ENCODE measurements at regions not wholly inside any gene's neighbourhood (a gene's known extent, or its start where the extent isn't known, plus 50 kb on each side); places are given as distances from the start of the nearest gene placed in this dataset.

- intact Hi-C loops (cut with DNase I): no loop called here
- no peak for DNase-seq (ENCODE audit: low spot score)
These were observed 640.7 kb upstream of the AGA start for GRCh38 chr4:178082906-178083305.

- intact Hi-C loops (cut with DNase I): no loop called here
- DNase-seq (ENCODE audit: low spot score): no peak
These were observed 641.7 kb upstream of the AGA start for GRCh38 chr4:178083968-178084367.

- intact Hi-C loops (cut with DNase I): no loop called here
- DNase-seq (ENCODE audit: low spot score): no peak
These were observed 644.1 kb upstream of the AGA start for GRCh38 chr4:178086320-178086719.

GRCh38 chr4:178090640-178091411 is 648.6 kb upstream of the AGA start:
- intact Hi-C loops (cut with DNase I): no loop called here
- peak; percentile 73 for DNase-seq (ENCODE audit: low spot score)

- DNase-seq (ENCODE audit: low spot score): no peak
- intact Hi-C loops (cut with DNase I): no loop called here
These were observed 659.9 kb upstream of the AGA start for GRCh38 chr4:178102139-178102538.

- intact Hi-C loops (cut with DNase I): no loop called here
- no peak for DNase-seq (ENCODE audit: low spot score)
These were observed 663.0 kb upstream of the AGA start for GRCh38 chr4:178105242-178105641.

- intact Hi-C loops (cut with DNase I): no loop called here
- DNase-seq (ENCODE audit: low spot score): peak; percentile 64
These were observed 694.6 kb upstream of the AGA start for GRCh38 chr4:178136736-178137345.

GRCh38 chr4:178137732-178138471 is 695.7 kb upstream of the AGA start:
- intact Hi-C loops (cut with DNase I): no loop called here
- no peak for DNase-seq (ENCODE audit: low spot score)

GRCh38 chr4:178138491-178138890 is 696.3 kb upstream of the AGA start:
- no peak for DNase-seq (ENCODE audit: low spot score)
- intact Hi-C loops (cut with DNase I): no loop called here

- intact Hi-C loops (cut with DNase I): no loop called here
- no peak for DNase-seq (ENCODE audit: low spot score)
These were observed 698.2 kb upstream of the AGA start for GRCh38 chr4:178140326-178140915.

- intact Hi-C loops (cut with DNase I): no loop called here
- DNase-seq (ENCODE audit: low spot score): no peak
These were observed 700.5 kb upstream of the AGA start for GRCh38 chr4:178142724-178143123.

GRCh38 chr4:178148106-178148505 is 705.9 kb upstream of the AGA start:
- intact Hi-C loops (cut with DNase I): no loop called here

GRCh38 chr4:178165251-178165950 is 723.2 kb upstream of the AGA start:
- intact Hi-C loops (cut with DNase I): no loop called here
- DNase-seq (ENCODE audit: low spot score): no peak

More at GRCh38 chr4:178148106-178148505, 705.9 kb upstream of the AGA start:
- no peak for DNase-seq (ENCODE audit: low spot score)

GRCh38 chr4:178165951-178166308 is 723.7 kb upstream of the AGA start:
- DNase-seq (ENCODE audit: low spot score): no peak
- intact Hi-C loops (cut with DNase I): no loop called here

- no peak for DNase-seq (ENCODE audit: low spot score)
- intact Hi-C loops (cut with DNase I): no loop called here
These were observed 731.5 kb upstream of the AGA start for GRCh38 chr4:178173771-178174170.

GRCh38 chr4:178174756-178175155 is 732.5 kb upstream of the AGA start:
- DNase-seq (ENCODE audit: low spot score): no peak
- intact Hi-C loops (cut with DNase I): no loop called here

GRCh38 chr4:178185517-178185916 is 743.3 kb upstream of the AGA start:
- intact Hi-C loops (cut with DNase I): no loop called here

GRCh38 chr4:178192611-178193010 is 750.4 kb upstream of the AGA start:
- intact Hi-C loops (cut with DNase I): no loop called here
- no peak for DNase-seq (ENCODE audit: low spot score)

More at GRCh38 chr4:178185517-178185916, 743.3 kb upstream of the AGA start:
- DNase-seq (ENCODE audit: low spot score): no peak

- no peak for DNase-seq (ENCODE audit: low spot score)
- intact Hi-C loops (cut with DNase I): loop anchor here in 1 of 2 donors (2.0 kb wide), 1 partner anchor 56 kb away; no protein-coding TSS in a partner anchor
These were observed 754.6 kb upstream of the AGA start for GRCh38 chr4:178196751-178197374.

Measured in posterior vena cava (tissue), 2 donors.